8988T (cell line): ENCODE measurements at regions not wholly inside any gene's neighbourhood (a gene's known extent, or its start where the extent isn't known, plus 50 kb on each side); places are given as distances from the start of the nearest gene placed in this dataset.
"Not testable (repeated sequence)": the region's sequence is repeated elsewhere in the genome, so short reads cannot be mapped to it uniquely, and the experiment has no call there.

Experiments used
- DNase-seq: peaks from one replicate; pipeline ENCODE4 v3.0.0; 2011

DNA sequence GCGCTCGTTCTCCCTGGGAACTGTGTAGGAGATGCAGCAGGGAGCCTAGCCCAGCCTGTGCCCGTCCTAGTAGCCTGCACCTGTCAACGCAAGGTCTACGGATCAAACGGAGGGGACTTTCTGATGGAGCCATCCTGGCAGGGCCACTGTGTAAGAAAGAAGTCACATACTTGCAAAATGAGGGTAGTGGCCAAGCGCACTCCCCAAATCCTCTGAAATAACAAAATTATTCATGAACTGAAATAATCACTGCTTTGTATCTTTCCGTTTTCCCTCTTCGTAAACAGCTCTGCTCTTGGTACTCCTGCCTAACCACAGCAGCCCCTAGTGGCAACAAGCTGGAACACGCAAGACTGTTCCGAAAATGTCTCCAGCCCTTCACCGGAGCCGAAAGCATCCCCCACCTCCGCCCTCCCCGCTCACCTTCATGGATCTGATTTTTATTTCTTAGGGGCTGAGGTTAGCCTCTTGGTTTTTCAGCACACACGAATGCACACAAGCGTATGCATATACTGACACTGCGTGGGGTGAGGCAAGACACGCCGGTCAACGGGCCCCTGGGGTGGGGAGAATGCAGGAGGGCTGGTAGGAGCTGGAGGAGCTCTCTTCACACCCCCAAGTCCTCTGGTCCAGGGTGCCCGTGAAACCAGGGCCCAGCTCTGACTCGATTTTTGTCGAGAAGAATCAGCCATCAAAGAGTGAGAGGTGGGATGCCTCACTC, 100.8 kb downstream of the ABCC12 start:
- DNase-seq: peak; percentile 44

- DNase-seq: no peak
These were observed 102.4 kb downstream of the ABCC12 start for GRCh38 chr16:48053418-48053745.

- DNase-seq: no peak
These were observed 102.9 kb downstream of the ABCC12 start for GRCh38 chr16:48052731-48053417.

- no peak for DNase-seq
These were observed 104.9 kb downstream of the ABCC12 start for GRCh38 chr16:48050871-48051270.

DNA sequence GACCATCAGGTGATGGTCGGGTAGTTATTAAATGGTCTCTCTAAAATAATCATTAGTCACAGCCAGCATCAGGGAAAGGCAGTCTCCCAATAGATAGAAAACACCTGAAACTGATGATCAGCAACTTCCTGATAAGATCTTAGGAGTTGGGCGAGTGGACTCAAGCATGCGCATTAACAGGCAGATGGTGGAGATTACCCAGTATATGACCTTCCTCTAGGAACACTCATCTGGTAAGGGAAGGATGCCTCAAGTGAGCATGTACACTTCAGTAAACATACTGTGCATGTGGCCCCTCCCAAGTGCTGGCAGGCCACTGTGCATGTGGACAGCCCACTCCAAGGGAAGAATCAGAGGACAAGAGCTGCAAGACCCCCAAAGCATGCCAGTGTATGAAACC, 105.9 kb downstream of the ABCC12 start:
- no peak for DNase-seq

- DNase-seq: no peak
These were observed 108.1 kb downstream of the ABCC12 start for GRCh38 chr16:48047720-48048119.

DNA sequence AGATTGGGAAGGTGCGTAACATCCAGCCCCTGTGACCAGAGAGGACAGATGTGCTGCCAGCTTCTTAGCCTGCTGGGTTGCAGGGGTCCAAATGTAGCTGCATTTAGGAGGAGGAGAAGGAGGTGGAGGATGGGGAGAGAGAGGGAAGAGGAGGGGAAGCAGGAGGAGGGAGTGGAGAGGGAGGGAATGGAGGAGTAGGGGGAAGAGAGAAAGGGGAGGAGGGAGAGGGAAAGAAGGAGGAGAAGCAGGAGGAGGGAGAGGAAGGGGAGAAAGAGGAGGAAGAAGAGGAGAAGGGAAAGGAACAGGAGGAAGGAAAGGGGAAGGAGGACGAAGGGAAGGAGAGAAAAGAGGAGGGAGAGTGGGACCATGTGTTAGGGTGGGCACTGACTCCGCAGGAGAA, 108.6 kb downstream of the ABCC12 start:
- no peak for DNase-seq

DNA sequence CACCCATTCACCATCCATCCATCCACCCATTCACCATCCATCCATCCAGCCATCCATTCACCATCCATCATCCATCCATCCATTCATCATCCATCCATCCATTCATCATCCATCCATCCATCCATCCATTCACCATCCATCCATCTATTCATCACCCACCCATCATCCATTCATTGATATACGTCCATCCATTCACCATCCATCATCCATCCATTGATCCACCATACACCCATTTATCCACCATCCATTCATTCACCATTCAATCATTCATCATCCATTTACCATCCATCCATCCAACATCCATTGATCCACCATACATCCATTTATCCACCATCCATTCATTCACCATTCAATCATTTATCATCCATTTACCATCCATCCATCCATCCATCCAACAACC, 111.7 kb downstream of the ABCC12 start:
- DNase-seq: no peak

- DNase-seq: peak; percentile 38
These were observed 113.8 kb downstream of the ABCC12 start for GRCh38 chr16:48041981-48042421.

- DNase-seq: no peak
These were observed 120.7 kb downstream of the ABCC12 start for GRCh38 chr16:48035142-48035541.

GRCh38 chr16:48030926-48031325, 124.9 kb downstream of the ABCC12 start:
- DNase-seq: no peak

DNA sequence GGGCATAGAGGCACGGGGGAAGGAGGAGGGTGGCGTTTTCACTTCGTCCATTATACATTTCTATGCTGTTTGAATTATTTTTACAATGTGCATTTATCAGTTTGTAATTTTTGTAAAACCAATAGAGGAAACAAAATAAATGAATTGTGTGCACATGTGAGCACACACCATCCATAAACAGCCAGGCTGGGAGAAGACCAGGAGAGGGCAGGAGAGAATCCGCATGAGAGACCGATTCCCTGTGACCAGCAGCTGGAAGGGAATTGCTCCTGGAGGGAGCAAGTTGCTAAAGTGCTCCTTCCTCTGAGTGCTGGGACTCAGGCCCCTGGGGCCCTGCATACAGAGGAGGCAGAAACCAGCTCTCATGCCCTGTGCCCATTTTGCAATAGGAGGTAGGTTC, 126.0 kb downstream of the ABCC12 start:
- no peak for DNase-seq

DNA sequence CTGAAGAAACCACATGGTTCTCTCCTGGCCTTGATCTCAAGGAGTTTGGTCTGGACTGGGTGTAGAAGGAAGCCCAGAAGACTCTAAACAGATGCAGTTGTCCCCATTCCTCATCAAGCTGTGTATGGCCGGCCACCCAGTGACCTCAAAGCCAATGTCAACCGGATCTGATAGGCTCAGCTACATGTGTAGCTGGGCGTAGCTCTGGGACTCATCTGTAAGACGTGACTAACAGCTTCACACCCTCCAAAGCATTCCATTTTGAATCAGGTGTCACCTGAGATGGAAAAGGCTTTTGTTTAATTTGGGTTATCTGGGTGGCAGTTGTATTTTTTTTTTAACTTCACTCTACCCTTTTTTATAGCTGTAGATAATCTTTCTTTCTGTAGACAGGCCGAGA, 130.4 kb downstream of the ABCC12 start:
- DNase-seq: no peak

GRCh38 chr16:48024042-48024441, 131.8 kb downstream of the ABCC12 start:
- DNase-seq: no peak

DNA sequence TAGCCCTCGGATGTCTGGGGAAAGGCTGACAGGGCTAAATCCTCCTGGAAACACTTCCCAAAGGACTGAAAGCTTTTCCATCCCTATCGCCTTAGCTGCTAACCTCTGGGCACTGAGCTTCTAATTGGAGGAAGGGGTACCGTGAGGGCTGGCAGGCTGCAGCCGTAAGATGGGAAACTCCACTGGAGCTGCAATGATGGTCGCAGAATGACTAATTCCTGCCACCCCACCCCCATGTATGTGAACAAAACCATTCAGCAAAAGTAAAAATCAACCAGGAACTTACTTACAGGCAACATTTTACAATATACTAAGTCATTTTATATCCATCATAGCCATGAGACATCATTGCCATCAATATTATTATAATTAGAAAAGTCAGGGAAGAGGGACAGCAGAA, 133.3 kb downstream of the ABCC12 start:
- DNase-seq: no peak

- not testable (repeated sequence) for DNase-seq
These were observed 135.2 kb downstream of the ABCC12 start for GRCh38 chr16:48020617-48021016.

GRCh38 chr16:48014349-48015135, 141.3 kb downstream of the ABCC12 start:
- DNase-seq: peak; percentile 60

GRCh38 chr16:48013491-48013901, 142.3 kb downstream of the ABCC12 start:
- no peak for DNase-seq

- DNase-seq: no peak
These were observed 143.7 kb downstream of the ABCC12 start for GRCh38 chr16:48011878-48012658.

GRCh38 chr16:48011466-48011865, 144.3 kb downstream of the ABCC12 start:
- DNase-seq: no peak

- DNase-seq: no peak
These were observed 147.7 kb downstream of the ABCC12 start for GRCh38 chr16:48008011-48008525.

DNA sequence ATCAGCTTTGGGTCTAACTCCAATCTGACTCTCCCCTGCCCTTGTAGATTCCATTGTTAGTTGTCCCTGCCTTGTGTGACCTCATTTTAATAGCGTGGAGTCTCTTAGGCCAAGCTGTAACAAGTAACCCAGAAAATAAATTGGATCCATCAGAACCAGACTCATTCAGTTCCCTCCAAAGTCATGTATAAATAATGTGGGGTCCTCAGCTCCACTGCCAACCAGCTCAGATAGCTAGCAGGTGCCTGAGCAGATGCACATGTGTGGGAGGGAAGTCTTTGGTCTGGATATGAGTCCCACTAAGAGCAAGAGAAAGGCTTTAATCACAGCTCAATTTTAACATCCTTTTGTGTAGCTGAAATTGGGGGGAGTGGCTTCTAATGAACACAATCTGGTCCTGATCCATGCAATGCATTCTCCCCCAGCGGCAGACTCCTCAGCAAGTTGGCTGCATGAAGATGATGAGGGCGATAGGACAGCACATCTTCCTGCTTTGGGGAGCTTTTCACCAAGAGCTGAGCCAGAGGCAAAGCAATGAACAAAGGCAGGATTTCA, 151.6 kb downstream of the ABCC12 start:
- DNase-seq: no peak
